HG03432 (cell line): ENCODE measurements at regions not wholly inside any gene's neighbourhood (a gene's known extent, or its start where the extent isn't known, plus 50 kb on each side); places are given as distances from the start of the nearest gene placed in this dataset.
A peak's percentile ranks its signal among the peaks of the same experiment; 100 is the strongest.
"Not testable (repeated sequence)": the region's sequence is repeated elsewhere in the genome, so short reads cannot be mapped to it uniquely, and the experiment has no call there.

ENCODE experiments used
- ATAC-seq: cut with Tn5 transposase; IDR thresholded peaks from one replicate; pipeline ENCODE4 v1.9.1; 2021; ENCODE audit warnings: mild to moderate bottlenecking, moderate library complexity; ENCODE audit not compliant: unreplicated experiment

GRCh38 chr14:106355007-106355791 lies 828.8 kb downstream of the TMEM121 start:
- ATAC-seq, result not testable (repeated sequence)

GRCh38 chr14:106355881-106356642 lies 829.7 kb downstream of the TMEM121 start:
- not testable (repeated sequence) for ATAC-seq

GRCh38 chr14:106356643-106356930 lies 830.2 kb downstream of the TMEM121 start:
- not testable (repeated sequence) for ATAC-seq

GRCh38 chr14:106359157-106359887 lies 832.9 kb downstream of the TMEM121 start:
- not testable (repeated sequence) for ATAC-seq

- ATAC-seq, result not testable (repeated sequence)
Observed at GRCh38 chr14:106365371-106365770, 839.0 kb downstream of the TMEM121 start.

- ATAC-seq, result not testable (repeated sequence)
Observed at GRCh38 chr14:106365894-106366293, 839.5 kb downstream of the TMEM121 start.

- not testable (repeated sequence) for ATAC-seq
Observed at GRCh38 chr14:106366971-106367370, 840.6 kb downstream of the TMEM121 start.

- not testable (repeated sequence) for ATAC-seq
Observed at GRCh38 chr14:106369456-106369855, 843.1 kb downstream of the TMEM121 start.

- peak; percentile 75 for ATAC-seq
Observed at GRCh38 chr14:106372870-106373652, 846.7 kb downstream of the TMEM121 start.

GRCh38 chr14:106373653-106374110 lies 847.3 kb downstream of the TMEM121 start:
- ATAC-seq, result not testable (repeated sequence)

- ATAC-seq, result no peak
Observed at GRCh38 chr14:106377432-106377831, 851.0 kb downstream of the TMEM121 start.

GRCh38 chr14:106378191-106378590 lies 851.8 kb downstream of the TMEM121 start:
- ATAC-seq, result no peak

GRCh38 chr14:106380740-106381139 lies 854.4 kb downstream of the TMEM121 start:
- ATAC-seq, result no peak

- not testable (repeated sequence) for ATAC-seq
Observed at GRCh38 chr14:106389186-106389585, 862.8 kb downstream of the TMEM121 start.

- ATAC-seq, result no peak
Observed at GRCh38 chr14:106390401-106390800, 864.0 kb downstream of the TMEM121 start.

- no peak for ATAC-seq
Observed at GRCh38 chr14:106390947-106391346, 864.6 kb downstream of the TMEM121 start.

GRCh38 chr14:106393742-106394141 lies 867.4 kb downstream of the TMEM121 start:
- no peak for ATAC-seq

GRCh38 chr14:106395456-106396050 lies 869.2 kb downstream of the TMEM121 start:
- no peak for ATAC-seq

- ATAC-seq, result no peak
Observed at GRCh38 chr14:106396999-106397398, 870.6 kb downstream of the TMEM121 start.

- ATAC-seq, result not testable (repeated sequence)
Observed at GRCh38 chr14:106398931-106399331, 872.5 kb downstream of the TMEM121 start.
